ENCODE measurements at regions not wholly inside any gene's neighbourhood (a gene's known extent, or its start where the extent isn't known, plus 50 kb on each side); places are given as distances from the start of the nearest gene placed in this dataset.

DNA sequence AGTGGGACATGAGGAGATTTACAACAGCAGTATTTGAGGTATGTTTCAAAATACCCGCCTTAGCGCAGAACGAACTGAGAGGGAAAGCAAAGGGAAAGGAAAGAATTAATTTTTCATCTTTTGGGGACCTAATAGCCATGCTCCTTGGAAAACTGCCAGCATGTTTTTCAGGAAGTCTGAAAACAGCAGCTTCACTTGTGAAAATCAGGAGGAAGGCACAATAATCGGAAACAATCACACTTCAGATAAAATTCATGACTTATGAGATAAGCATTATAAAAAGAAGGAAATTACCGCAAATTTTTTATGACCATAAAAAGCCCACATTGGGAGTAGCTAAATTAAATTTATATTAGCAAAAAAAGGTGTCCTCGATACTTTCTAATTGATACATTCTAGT, 541.1 kb downstream of the HAO1 start (continued):
- TF ChIP-seq NRF1 (IDR thresholded peaks at IDR 0.05; ENCODE audit: low read depth, low read length), result no peak
- TF ChIP-seq GATA2 (CRISPR knock-in tag; IDR thresholded peaks at IDR 0.05), result no peak

DNA sequence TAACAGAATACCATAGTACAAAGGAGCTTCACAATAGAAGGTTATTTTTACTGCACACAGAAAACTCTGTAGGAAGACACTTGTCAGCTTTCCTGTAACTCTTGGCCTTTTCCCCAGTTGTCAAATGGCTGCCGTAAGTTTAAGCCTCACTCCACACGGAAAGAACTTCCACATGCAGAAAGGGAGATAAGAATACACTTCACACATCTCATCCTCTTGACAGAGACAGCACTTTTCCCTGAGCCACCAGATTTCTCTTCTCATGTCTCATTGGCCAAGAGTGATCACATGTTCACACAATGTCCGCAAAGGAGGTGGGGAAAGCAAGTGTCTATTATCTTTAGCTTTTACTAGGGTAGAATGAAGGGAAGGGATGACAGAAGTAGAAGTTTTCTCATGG, 540.7 kb downstream of the HAO1 start:
- Histone ChIP-seq H3F3A (replicated peaks; ENCODE audit: insufficient read depth) (no peaks in the 10 kb centered on the region), H3K4me3 (ENCODE audit: low read depth in 2 of 2, low read length in 1 of 2) (no peak overlapping the region), H3K4me2 (no peak overlapping the region), H4K20me1 (ENCODE audit: insufficient read depth) (no peaks in the 10 kb centered on the region), H3K27ac (ENCODE audit: low read depth in 2 of 2, low read length in 1 of 2) (no peak overlapping the region), H3K9ac (no peak overlapping the region), H3K79me2 (ENCODE audit: insufficient read depth) (no peaks in the 10 kb centered on the region), H2AFZ (ENCODE audit: low read depth) (no peak overlapping the region), H3K4me1 (ENCODE audit: control insufficient read depth in 1 of 2, insufficient read depth in 2 of 2, low read depth in 1 of 2, low read length in 1 of 2) (no peaks in the 10 kb centered on the region), H3K9me3 (no peaks in the 10 kb centered on the region), H3K36me3 (replicated peaks in 1 of 2; ENCODE audit: control insufficient read depth in 1 of 2, insufficient read depth in 2 of 2, low read length in 1 of 2) (no peaks in the 10 kb centered on the region), H3K27me3 (ENCODE audit: insufficient read depth) (no peaks in the 10 kb centered on the region), H3K9me2 (no peaks in the 10 kb centered on the region)
- ChIA-PET POLR2A (no interaction called here), CTCF (no interaction called here)
- WGBS (ENCODE audit: low lambda C conversion rate), result 13% methylated on average over 3 of the region's 3 CpGs
- DNase-seq, result no peak
- no peak for TF ChIP-seq FOSL2 (IDR thresholded peaks at IDR 0.05; ENCODE audit: borderline replicate concordance, low read depth)
- TF ChIP-seq SMC3 (IDR thresholded peaks at IDR 0.05; ENCODE audit: low read depth, low read length), result no peak
- TF ChIP-seq, protein P1, sequence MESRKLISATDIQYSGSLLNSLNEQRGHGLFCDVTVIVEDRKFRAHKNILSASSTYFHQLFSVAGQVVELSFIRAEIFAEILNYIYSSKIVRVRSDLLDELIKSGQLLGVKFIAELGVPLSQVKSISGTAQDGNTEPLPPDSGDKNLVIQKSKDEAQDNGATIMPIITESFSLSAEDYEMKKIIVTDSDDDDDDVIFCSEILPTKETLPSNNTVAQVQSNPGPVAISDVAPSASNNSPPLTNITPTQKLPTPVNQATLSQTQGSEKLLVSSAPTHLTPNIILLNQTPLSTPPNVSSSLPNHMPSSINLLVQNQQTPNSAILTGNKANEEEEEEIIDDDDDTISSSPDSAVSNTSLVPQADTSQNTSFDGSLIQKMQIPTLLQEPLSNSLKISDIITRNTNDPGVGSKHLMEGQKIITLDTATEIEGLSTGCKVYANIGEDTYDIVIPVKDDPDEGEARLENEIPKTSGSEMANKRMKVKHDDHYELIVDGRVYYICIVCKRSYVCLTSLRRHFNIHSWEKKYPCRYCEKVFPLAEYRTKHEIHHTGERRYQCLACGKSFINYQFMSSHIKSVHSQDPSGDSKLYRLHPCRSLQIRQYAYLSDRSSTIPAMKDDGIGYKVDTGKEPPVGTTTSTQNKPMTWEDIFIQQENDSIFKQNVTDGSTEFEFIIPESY (IDR thresholded peaks at IDR 0.05; ENCODE audit: borderline replicate concordance, low read depth), result no peak
- TF ChIP-seq POLR2AphosphoS5 (IDR thresholded peaks at IDR 0.05; ENCODE audit: low read depth, low read length), result no peak
- no peak for TF ChIP-seq EZH2phosphoT487 (IDR thresholded peaks at IDR 0.05; ENCODE audit: borderline replicate concordance, low read depth)
- TF ChIP-seq EP300 (IDR thresholded peaks at IDR 0.05; ENCODE audit: borderline replicate concordance in 1 of 2, low read depth in 1 of 2, low read length in 1 of 2), result no peak
- TF ChIP-seq, protein P2, sequence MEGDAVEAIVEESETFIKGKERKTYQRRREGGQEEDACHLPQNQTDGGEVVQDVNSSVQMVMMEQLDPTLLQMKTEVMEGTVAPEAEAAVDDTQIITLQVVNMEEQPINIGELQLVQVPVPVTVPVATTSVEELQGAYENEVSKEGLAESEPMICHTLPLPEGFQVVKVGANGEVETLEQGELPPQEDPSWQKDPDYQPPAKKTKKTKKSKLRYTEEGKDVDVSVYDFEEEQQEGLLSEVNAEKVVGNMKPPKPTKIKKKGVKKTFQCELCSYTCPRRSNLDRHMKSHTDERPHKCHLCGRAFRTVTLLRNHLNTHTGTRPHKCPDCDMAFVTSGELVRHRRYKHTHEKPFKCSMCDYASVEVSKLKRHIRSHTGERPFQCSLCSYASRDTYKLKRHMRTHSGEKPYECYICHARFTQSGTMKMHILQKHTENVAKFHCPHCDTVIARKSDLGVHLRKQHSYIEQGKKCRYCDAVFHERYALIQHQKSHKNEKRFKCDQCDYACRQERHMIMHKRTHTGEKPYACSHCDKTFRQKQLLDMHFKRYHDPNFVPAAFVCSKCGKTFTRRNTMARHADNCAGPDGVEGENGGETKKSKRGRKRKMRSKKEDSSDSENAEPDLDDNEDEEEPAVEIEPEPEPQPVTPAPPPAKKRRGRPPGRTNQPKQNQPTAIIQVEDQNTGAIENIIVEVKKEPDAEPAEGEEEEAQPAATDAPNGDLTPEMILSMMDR (IDR thresholded peaks at IDR 0.05), result no peak
- TF ChIP-seq RFX5 (IDR thresholded peaks at IDR 0.05; ENCODE audit: low read length), result no peak
- TF ChIP-seq JUND (IDR thresholded peaks at IDR 0.05), result no peak
- TF ChIP-seq FOXM1 (IDR thresholded peaks at IDR 0.05; ENCODE audit: low read depth), result no peak

DNA sequence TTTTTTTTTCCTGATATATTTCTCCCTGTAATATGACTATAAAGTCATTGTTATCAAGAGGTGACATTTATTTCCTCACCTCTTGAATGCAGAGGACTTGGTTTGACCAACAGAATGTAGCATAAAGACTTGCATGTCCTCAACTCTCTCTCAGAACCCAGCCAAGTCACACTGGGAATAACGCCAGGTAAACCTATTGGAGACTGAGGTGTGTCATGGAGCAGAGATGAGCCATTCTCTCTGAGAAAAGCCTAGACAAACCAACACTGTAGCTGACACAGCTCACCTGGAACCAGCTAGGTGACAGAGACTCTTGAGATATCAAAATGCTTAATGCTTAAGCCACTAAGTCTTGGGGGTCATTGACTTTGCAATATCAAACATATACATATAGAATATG, 533.6 kb downstream of the HAO1 start:
- 21% methylated on average over 1 of the region's 1 CpG for WGBS (ENCODE audit: low lambda C conversion rate)
- no peaks in the 10 kb centered on the region for H3K27me3 ChIP-seq (ENCODE audit: insufficient read depth)
- no peaks in the 10 kb centered on the region for H4K20me1 ChIP-seq (ENCODE audit: insufficient read depth)
- no peak overlapping the region for H3K4me3 ChIP-seq (ENCODE audit: low read depth in 2 of 2, low read length in 1 of 2)
- no peak overlapping the region for H3K4me2 ChIP-seq
- no peaks in the 10 kb centered on the region for H3K4me1 ChIP-seq (ENCODE audit: control insufficient read depth in 1 of 2, insufficient read depth in 2 of 2, low read depth in 1 of 2, low read length in 1 of 2)
- DNase-seq, result no peak
- no peaks in the 10 kb centered on the region for H3K79me2 ChIP-seq (ENCODE audit: insufficient read depth)
- no peak overlapping the region for H3K9ac ChIP-seq
- no peak for TF ChIP-seq TAF1 (IDR thresholded peaks at IDR 0.05; ENCODE audit: borderline replicate concordance, low read depth, low read length)
- TF ChIP-seq CHD2 (IDR thresholded peaks at IDR 0.05; ENCODE audit: low read length, partially characterized antibody), result no peak
- TF ChIP-seq, protein P3, sequence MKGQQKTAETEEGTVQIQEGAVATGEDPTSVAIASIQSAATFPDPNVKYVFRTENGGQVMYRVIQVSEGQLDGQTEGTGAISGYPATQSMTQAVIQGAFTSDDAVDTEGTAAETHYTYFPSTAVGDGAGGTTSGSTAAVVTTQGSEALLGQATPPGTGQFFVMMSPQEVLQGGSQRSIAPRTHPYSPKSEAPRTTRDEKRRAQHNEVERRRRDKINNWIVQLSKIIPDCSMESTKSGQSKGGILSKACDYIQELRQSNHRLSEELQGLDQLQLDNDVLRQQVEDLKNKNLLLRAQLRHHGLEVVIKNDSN (IDR thresholded peaks at IDR 0.05; ENCODE audit: borderline replicate concordance, low read depth), result no peak
- H3K36me3 ChIP-seq (replicated peaks in 1 of 2; ENCODE audit: control insufficient read depth in 1 of 2, insufficient read depth in 2 of 2, low read length in 1 of 2), result no peaks in the 10 kb centered on the region
- POLR2A ChIA-PET, result no interaction called here
- H3K9me2 ChIP-seq, result no peaks in the 10 kb centered on the region
- H3F3A ChIP-seq (replicated peaks; ENCODE audit: insufficient read depth), result no peaks in the 10 kb centered on the region
- no peak overlapping the region for H2AFZ ChIP-seq (ENCODE audit: low read depth)
- H3K27ac ChIP-seq (ENCODE audit: low read depth in 2 of 2, low read length in 1 of 2), result no peak overlapping the region
- no peaks in the 10 kb centered on the region for H3K9me3 ChIP-seq
- CTCF ChIA-PET, result no interaction called here
